Activated CD4-positive, alpha-beta T cell treated with anti-CD3 and anti-CD28 coated beads, Interleukin-2, amount 50 U/mL, for 48 hours (primary cell): ENCODE measurements at regions not wholly inside any gene's neighbourhood (a gene's known extent, or its start where the extent isn't known, plus 50 kb on each side); places are given as distances from the start of the nearest gene placed in this dataset.

Source experiments
- DNase-seq, 2 experiments: peaks; one replicate each; pipeline ENCODE4 v3.0.0-alpha.2; 2020

GRCh38 chr7:25830215-25830614 is 321.8 kb upstream of the NFE2L3 start:
- DNase-seq: no peak

DNA sequence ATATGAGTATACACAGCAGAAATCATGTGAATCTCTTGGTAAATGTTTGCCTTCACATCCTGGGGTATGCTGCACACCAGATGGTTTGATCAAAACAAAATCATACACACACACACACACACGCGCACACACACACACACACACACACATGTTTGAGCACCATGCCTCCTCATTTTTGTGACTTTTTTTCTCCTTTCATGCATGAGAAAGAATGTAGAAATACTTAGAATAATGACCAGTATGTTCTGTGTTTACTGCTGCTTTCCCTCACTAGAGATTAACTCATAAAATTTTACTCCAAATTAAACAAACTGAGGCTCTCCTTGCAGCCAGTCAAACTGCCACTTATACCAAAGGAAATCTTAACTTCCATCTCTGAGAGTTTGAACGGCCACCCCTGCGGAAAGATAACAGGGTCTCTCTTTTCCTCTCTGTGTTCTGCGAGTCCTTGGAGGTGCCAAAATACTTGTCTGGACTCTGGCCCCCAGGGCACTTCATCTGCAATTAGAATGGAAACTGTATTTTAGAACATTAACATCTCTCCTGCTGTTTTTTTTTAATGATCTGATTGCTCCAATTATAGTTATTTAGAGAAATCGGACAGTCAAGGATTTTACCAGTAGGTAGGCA is 320.8 kb upstream of the NFE2L3 start:
- DNase-seq: no peak

DNA sequence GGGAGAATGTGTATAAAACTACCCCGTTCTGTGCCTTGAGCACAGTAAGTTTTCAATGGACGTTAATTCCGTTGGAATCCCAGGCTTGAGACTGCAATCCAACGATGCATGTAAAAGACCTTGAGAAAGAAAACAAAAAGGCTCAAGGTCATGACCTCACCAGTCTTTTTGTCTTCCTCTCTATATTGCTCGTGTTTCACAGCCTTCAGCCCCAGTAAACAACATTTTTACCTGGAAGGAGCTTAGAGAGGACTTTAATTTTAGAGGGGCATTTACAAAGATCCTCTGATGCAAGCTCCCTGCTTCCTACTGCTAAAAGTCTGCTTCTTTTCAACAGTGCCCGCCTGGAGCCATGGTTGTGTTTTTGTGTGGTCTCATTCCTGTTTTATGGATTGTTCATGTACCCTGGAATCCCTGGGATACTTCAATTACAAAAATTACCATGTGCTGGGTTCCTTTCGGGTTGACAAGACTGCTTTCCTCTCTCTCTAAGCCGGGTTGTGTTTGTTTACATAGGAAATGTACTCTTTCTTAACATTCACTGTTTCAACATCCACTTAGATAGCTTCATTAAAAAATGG is 320.1 kb upstream of the NFE2L3 start:
- no peak for DNase-seq

GRCh38 chr7:25832456-25832855 is 319.5 kb upstream of the NFE2L3 start:
- DNase-seq: no peak

DNA sequence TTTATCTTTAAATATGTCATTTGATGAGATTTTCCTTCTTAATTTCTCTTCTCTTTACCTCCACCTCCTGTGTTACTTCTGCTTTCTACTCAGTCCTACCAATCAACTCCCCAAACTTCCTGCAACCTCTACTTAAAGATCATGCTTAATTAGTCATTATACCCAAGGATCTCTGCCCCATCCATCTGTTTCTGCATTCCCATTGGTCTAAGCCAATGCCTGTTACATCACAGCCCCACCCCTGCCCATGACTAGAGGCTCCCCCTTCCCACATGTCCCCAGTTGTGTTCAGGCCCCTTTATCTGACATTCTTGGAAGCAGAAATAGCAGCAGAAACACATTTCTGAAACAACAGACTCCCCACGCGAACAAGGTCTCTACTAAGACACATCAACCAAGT is 319.1 kb upstream of the NFE2L3 start:
- no peak for DNase-seq

DNA sequence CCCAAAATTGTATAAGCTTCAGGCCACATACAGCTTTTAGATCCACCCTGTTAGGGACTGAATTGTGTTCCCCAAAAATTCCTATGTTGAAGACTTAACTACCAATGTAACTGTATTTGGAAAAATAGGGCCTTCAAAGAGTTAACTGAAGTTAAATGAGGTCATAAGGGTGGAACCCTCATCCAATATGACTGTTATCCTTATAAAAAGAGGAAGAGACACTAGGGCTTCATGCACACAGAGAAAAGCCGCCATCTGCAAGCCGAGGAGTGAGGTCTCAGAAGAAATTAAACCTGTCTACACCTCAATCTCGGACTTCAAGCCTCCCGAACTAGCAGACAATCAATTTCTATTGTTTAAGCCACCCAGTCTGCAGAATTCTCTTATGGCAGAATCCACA is 317.9 kb upstream of the NFE2L3 start:
- no peak for DNase-seq

DNA sequence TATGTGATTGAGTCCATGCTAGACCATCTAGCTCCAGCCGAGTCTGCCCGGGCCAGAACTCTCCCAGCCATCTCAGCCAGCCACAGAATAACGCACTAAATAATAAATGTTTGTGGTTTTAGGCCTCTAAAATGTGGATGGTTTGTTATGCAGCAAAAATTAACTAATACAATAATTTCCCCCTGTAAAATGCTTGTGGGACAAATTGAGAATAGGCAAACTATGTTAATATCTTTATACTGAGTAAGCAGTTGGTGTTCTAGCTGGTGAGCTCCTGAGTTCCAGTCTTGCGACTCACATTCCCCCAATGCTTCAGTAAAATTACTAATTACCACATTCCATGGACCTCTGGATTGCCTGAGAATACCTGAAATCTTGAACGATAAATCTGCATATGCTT is 316.8 kb upstream of the NFE2L3 start:
- DNase-seq: no peak

GRCh38 chr7:25839084-25839769 is 312.8 kb upstream of the NFE2L3 start:
- no peak for DNase-seq

GRCh38 chr7:25840209-25840792 is 311.7 kb upstream of the NFE2L3 start:
- no peak for DNase-seq

- no peak for DNase-seq
Measured at GRCh38 chr7:25841575-25841974, 310.4 kb upstream of the NFE2L3 start.

- DNase-seq: no peak
Measured at GRCh38 chr7:25842201-25842733, 309.7 kb upstream of the NFE2L3 start.

DNA sequence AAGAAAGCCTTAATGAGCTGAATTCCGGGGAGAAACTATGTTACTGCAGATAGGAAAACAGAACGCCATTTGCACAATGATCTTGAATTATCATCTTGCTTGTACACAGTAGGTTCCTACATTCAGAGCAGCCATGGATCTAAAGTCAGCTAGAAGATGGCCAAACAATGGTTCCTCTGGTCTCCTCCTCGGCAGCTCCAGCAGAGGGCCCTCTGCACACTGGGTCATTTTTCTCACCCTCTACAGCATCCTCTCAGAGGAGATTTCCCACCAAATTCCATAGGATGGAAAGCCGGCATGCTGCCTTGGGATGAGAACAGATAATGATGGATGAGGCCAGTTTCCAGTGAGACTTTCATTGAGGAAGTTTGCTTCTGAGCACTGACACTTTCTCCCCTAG is 308.5 kb upstream of the NFE2L3 start:
- no peak for DNase-seq

DNA sequence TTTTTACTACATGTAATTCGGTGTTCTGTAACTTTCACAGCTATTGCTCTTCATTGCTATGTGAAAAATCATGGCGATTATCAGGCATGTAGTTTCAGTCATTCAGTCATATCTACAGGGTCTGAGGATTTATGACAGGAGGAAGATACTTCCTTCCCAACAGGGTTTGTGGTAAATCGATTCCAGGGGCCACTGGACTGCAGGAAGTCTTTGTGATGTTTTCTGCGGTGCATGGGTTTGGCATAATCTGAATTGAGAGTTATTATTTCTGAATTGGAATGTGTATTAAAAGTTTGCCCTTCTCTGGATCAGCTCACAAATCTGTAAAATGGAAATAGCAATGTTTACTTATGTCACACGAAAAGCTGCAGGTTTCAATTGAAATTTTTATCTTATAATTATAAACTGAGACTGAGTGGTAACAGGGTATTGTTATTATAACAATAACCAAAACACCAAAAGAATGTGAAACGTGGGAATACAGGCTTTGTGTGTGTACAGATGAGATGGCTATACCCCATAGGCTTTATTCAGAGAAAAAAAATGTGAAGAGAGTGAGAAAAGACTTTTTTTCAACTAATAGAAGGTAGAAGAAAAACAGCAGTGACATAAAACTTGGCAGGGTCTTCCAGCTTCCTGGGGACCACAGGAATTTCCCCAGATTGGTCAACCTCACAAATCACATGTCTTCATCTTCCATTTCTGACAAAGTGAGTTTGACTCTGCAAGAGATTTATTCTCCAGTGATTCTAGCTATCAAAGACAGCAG is 307.7 kb upstream of the NFE2L3 start:
- no peak for DNase-seq

DNA sequence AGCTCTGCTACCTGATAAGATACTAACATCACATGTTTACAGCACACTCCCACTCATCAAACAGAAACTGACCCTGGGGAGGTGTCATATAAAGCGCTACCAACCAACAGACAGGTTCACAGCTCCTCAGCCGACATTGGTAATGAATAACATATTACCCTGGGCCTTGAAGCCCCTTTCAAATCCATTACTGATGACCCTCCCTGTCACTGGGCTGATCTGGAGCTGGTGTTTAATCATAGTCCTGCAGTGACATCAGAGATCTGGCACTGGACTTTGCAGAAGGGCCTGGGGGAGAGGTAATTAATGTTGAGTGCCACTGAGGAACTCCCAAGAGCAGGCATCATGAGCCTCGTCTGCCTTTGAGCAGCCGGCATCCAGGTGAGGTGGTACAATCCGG is 306.5 kb upstream of the NFE2L3 start:
- DNase-seq: no peak

DNA sequence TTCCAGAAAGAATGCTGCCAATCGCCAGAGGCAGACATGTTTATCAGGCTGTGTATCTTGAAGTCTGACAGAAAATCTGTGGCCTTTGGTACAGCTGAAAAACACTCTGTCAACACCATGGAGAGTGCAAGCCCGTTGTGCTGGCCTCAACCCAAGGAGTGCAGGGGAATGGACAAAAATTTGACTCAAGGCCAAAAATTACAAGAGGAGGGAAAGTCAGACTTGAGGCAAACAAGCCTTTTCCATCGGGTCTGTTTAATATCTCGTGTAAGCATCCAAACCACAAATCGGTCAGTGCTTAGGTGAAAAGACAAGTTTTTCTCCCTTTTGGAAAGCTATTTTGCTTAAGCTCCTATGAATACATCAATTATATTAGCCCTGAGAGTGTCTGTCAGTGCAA is 305.3 kb upstream of the NFE2L3 start:
- no peak for DNase-seq

DNA sequence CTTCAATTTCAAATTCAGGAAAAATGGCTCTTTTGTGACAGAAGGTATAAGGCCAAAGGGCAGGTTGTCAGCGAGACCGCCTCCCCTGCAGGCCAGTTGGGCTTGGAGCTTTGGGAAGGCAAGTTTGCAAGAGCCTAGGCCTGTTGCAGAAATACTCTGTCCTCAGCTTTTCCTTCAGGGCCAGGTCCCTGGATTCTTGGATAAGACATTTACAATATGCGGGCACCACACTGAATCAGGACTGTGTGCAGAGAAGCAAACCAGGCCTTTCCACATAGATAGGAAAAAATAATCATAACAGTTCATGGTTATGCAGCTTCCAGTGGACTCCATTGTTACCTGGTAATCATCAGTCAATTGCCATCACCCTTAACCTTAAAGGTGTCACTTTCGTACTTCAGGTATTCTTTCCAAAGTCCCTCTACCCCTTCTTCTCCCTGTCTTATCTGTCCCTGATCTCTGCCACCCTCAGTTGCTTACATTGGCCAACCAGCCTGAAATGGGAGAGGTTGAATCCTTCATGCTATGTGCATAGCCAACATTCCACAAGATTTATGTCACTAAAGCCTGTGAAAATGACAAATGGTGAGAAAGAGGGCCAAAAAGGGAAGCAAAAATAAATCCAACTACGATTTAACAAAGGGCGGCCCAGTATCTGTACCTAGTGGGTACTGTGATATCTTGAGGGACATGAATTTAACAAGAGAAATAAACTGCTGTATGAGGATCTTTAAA is 304.5 kb upstream of the NFE2L3 start:
- DNase-seq: no peak

DNA sequence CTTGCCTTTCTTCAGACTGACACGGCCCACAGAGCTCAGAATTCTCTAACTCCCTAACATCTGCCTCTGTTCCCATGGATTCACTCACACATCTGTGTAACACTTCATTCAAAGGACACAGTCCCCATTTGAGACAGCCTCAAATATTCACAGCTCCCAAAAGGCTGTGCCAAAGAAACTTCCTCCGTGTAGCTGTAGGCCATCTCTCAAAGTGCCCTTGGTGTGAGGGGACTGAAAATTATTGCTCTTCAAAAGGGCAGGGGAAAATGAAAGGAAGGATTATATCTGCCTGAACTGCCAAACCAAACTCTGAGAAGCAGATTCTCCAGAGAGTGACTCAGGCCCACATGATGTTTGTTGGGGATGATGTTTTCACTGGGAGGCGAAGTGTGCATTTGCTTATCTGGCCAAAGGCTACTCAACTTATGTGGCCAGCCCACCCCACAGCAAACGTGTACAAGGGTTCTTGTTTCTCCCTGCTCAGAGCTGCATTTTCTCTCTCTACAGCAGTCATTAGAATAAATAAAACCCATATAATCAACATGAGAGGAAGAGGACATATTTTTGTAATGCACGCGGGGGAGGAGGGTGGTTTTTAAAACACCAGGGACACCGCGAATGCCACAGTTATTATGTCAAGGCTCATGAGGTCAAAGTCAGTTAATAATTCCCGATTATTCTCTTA is 302.4 kb upstream of the NFE2L3 start:
- DNase-seq: no peak

DNA sequence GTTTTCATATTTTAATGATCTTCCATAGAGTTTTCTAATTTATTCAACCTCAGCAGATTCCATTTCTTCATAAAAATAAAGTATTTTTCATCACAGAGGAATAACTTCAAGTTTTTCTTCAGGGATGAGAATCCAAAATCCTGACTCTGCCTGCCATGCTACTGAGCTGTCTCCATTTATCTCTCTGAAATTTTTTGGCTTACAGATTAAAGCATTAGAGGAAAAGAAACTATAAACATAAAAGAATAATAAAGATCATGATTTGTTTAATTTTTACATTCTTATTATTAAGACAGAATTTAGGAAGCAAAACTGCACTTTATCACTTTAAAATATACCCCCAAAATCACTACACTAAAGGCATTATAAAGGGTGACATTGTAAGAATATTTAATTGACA is 301.8 kb upstream of the NFE2L3 start:
- no peak for DNase-seq

- no peak for DNase-seq
Measured at GRCh38 chr7:25850735-25851134, 301.3 kb upstream of the NFE2L3 start.

DNA sequence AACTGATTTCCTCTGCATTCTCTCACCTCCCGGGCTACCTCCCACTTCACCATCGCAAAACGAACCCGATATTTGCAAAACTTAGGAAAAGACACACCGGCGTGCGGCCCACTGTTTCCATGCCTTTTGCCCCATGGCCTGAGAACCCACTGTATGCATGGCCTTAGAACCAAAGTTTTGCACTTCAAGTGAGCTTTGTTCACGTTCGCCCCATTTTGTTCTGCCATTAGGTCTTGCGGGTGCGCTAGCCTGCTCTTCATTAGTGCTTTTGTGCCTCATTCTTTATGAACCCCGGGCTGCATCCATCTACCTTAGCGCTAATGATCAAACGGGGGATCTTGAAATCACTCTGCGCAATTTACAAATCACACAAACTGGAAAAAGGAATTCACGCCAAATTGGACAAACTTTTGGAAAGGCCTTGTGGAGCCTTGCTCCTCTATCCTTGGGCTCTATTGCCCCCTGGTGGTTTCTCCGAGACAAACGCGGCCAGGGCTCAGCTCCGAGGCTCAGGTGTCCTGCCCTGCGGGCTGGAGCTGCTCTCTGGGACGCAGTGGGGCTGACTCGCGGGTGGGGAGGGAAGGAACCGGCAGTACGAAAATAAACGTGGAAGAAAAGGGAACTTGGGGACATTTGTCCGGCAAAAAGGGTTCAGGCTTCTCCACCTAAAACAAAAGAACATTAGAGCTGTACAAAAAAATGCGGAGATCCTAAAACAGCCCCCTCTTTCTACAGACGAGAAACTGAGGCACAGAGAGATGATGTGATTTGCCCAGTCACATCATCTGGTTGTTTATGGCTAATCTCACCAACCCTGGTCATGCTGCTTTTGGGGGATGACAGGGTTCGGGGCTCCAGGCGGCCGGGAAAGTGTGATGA is 300.4 kb upstream of the NFE2L3 start:
- DNase-seq: peak; percentile 70 to 80
